Heart left ventricle (tissue), 16 donors: ENCODE measurements at regions not wholly inside any gene's neighbourhood (a gene's known extent, or its start where the extent isn't known, plus 50 kb on each side); places are given as distances from the start of the nearest gene placed in this dataset.
A peak's percentile ranks its signal among the peaks of the same experiment; 100 is the strongest.

Experiments used
- ATAC-seq, 4 donors: fragments of 200-7000 bp; cut with Tn5 transposase; one replicate each; pipeline ENCODE4 v1.9.1; 2020 to 2022; ENCODE audit warnings: moderate library complexity in 4 of 4, mild to moderate bottlenecking in 3 of 4, moderate number of reproducible peaks in 1 of 4
- DNase-seq, 5 donors: peaks; one replicate each; pipeline ENCODE4 v3.0.0-alpha.2; 2020
- H3K27ac ChIP-seq, 12 donors: fragments of 200-600 bp; sonication (generic) in 4 of 12; one replicate each; pipeline versions ENCODE4 v1.5.0 to v1.8.0; 2016 to 2022; ENCODE audit warnings: mild to moderate bottlenecking in 2 of 12
- H3K27me3 ChIP-seq, 9 donors: fragments of 200-600 bp; sonication (generic) in 2 of 9; one replicate each; pipeline versions ENCODE4 v1.5.1 to v1.8.0; 2016 to 2022; ENCODE audit warnings: mild to moderate bottlenecking in 3 of 9
- H3K36me3 ChIP-seq, 9 donors: fragments of 200-600 bp; sonication (generic) in 2 of 9; one replicate each; pipeline versions ENCODE4 v1.5.0 to v1.8.0; 2018 to 2022; ENCODE audit warnings: mild to moderate bottlenecking in 2 of 9
- H3K4me1 ChIP-seq, 12 donors: fragments of 200-600 bp; sonication (generic) in 4 of 12; one replicate each; pipeline versions ENCODE4 v1.5.0 to v1.8.0; 2016 to 2022; ENCODE audit warnings: mild to moderate bottlenecking in 3 of 12
- H3K4me3 ChIP-seq, 12 donors: fragments of 200-600 bp; sonication (generic) in 4 of 12; one replicate each; pipeline versions ENCODE4 v1.5.0 to v1.8.0; 2017 to 2022; ENCODE audit warnings: mild to moderate bottlenecking in 9 of 12, moderate library complexity in 4 of 12
- H3K9me3 ChIP-seq, 12 donors: fragments of 200-600 bp; sonication (generic) in 4 of 12; one replicate each; pipeline versions ENCODE4 v1.5.0 to v1.8.0; 2016 to 2022; ENCODE audit warnings: mild to moderate bottlenecking in 1 of 12
- CTCF ChIP-seq, 12 donors: fragments of 200-600 bp; sonication (generic) in 4 of 12; IDR thresholded peaks; one replicate each; pipeline versions ENCODE4 v1.5.0 to v1.8.0; 2018 to 2022; ENCODE audit warnings: antibody characterized with exemption in 12 of 12, mild to moderate bottlenecking in 5 of 12
- POLR2A ChIP-seq, 2 donors: fragments of 450-650 bp; IDR thresholded peaks; one replicate each; pipeline ENCODE4 v1.6.1; 2017; ENCODE audit warnings: antibody characterized with exemption in 2 of 2, mild to moderate bottlenecking in 2 of 2, moderate library complexity in 2 of 2
- WGBS, 4 donors: extraction: QIAGEN DNeasy Blood & Tissue Kit in 2 of 4; methylation state at CpG; one replicate each; pipeline versions ENCODE4 v1.1.5 to v1.1.7; 2013 to 2018; 5-methylcytosine and 5-hydroxymethylcytosine counted together
- intact Hi-C, 10 donors: fragments of 100-400 bp; cut with DNase I; formaldehyde crosslinking; loops; one replicate each; pipeline versions ENCODE4 v1.11.1 to v1.14.2; 2022
- donor health status: ischemic (EF 13 %, LVEDD 7.1; RV severe dilation, severe dysfunction).
- donor health status: healthy with polysubstance abuse.
- donor health status: DM: no; HTN: yes; CAD: no.
- donor health status: DM: no; HTN: no; CAD: no.
- donor health status: ischemic (EF 25% LVEDD 6.9; RV normal size, moderate dysfunction).
- donor health status: ischemic (EF 25% LVEDD 5.7; RV mildly dilated, moderate dysfunction).
- donor health status: healthy.
- donor health status: DM: yes; HTN: yes; CAD: no.
- donor health status: ischemic (EF 35%, LVEDD 5.7; RV mildly dilated, moderate dysfunction).
- donor health status: nonischemic (EF 11% LVEDD 7.7; RV severe dilation, severe dysfunction).
- donor health status: DM: yes; HTN: yes; CAD: no.
- donor health status: PGD.
- donor health status: ischemic (EF 29% LVEDD 5.4; RV normal size, mild dysfunction).
- donor health status: nonischemic (EF 23%, LVEDD 6.1; RV moderate dilation, normal function).

GRCh38 chr4:33625748-33626147, 2618.6 kb downstream of the ARAP2 start:
- Histone ChIP-seq H3K4me3 (no peak overlapping the region), H3K36me3 (no peaks in the 10 kb centered on the region), H3K9me3 (peaks cover 0 to 5% (median 0%) of the 10 kb centered on the region in 12 donors), H3K27ac (no peak overlapping the region), H3K4me1 (no peaks in the 10 kb centered on the region), H3K27me3 (no peaks in the 10 kb centered on the region)
- intact Hi-C loops: no loop called here
- ATAC-seq: no peak
- no peak for TF ChIP-seq POLR2A (IDR thresholded peaks at IDR 0.05)
- TF ChIP-seq CTCF (IDR thresholded peaks at IDR 0.05): no peak
- DNase-seq: no peak

GRCh38 chr4:33626221-33626620, 2618.1 kb downstream of the ARAP2 start:
- WGBS, 4 donors: 59 to 73% (median 64%) methylated on average over 5 of the region's 5 CpGs

GRCh38 chr4:33628296-33628695, 2616.0 kb downstream of the ARAP2 start:
- intact Hi-C loops: no loop called here
- H3K27ac ChIP-seq: no peak overlapping the region
- no peaks in the 10 kb centered on the region for H3K36me3 ChIP-seq
- no peaks in the 10 kb centered on the region for H3K27me3 ChIP-seq
- H3K9me3 ChIP-seq: peaks cover 0 to 8% (median 0%) of the 10 kb centered on the region in 12 donors
- H3K4me1 ChIP-seq: no peaks in the 10 kb centered on the region
- ATAC-seq: no peak
- H3K4me3 ChIP-seq: no peak overlapping the region
- DNase-seq: no peak
- TF ChIP-seq CTCF (IDR thresholded peaks at IDR 0.05) (no peak), POLR2A (IDR thresholded peaks at IDR 0.05) (no peak)
- 67 to 86% (median 78%) methylated on average over 1 of the region's 1 CpG for WGBS, 4 donors

More at GRCh38 chr4:33626221-33626620, 2618.1 kb downstream of the ARAP2 start:
- Histone ChIP-seq H3K36me3 (no peaks in the 10 kb centered on the region), H3K27me3 (no peaks in the 10 kb centered on the region), H3K4me3 (no peak overlapping the region), H3K4me1 (no peaks in the 10 kb centered on the region), H3K9me3 (peaks cover 0 to 7% (median 0%) of the 10 kb centered on the region in 12 donors), H3K27ac (no peak overlapping the region)
- DNase-seq (no peak), ATAC-seq (no peak)
- no peak for TF ChIP-seq POLR2A (IDR thresholded peaks at IDR 0.05)
- no peak for TF ChIP-seq CTCF (IDR thresholded peaks at IDR 0.05)
- intact Hi-C loops: no loop called here

GRCh38 chr4:33649015-33649414, 2595.3 kb downstream of the ARAP2 start:
- Histone ChIP-seq H3K4me3 (no peak overlapping the region), H3K9me3 (no peaks in the 10 kb centered on the region), H3K4me1 (no peaks in the 10 kb centered on the region), H3K27me3 (no peaks in the 10 kb centered on the region), H3K36me3 (no peaks in the 10 kb centered on the region), H3K27ac (no peak overlapping the region)
- intact Hi-C loops: no loop called here
- no peak for DNase-seq
- WGBS, 4 donors: 45 to 52% (median 50%) methylated on average over 2 of the region's 2 CpGs
- TF ChIP-seq POLR2A (IDR thresholded peaks at IDR 0.05) (no peak), CTCF (IDR thresholded peaks at IDR 0.05) (peak in 5 of 12 donors; percentile 8 to 41 (median 19))
- ATAC-seq: no peak
